HG02588 (cell line): ENCODE measurements at regions not wholly inside any gene's neighbourhood (a gene's known extent, or its start where the extent isn't known, plus 50 kb on each side); places are given as distances from the start of the nearest gene placed in this dataset.
"Not testable (repeated sequence)": the region's sequence is repeated elsewhere in the genome, so short reads cannot be mapped to it uniquely, and the experiment has no call there.

Experiments used
- ATAC-seq: cut with Tn5 transposase; IDR thresholded peaks from one replicate; pipeline ENCODE4 v1.9.1; 2021; ENCODE audit warnings: mild to moderate bottlenecking, moderate library complexity; ENCODE audit not compliant: unreplicated experiment

- no peak for ATAC-seq
Observed at GRCh38 chr2:180618570-180618969, 361.8 kb upstream of the UBE2E3 start.

GRCh38 chr2:180614776-180615175 is 365.6 kb upstream of the UBE2E3 start:
- no peak for ATAC-seq

DNA sequence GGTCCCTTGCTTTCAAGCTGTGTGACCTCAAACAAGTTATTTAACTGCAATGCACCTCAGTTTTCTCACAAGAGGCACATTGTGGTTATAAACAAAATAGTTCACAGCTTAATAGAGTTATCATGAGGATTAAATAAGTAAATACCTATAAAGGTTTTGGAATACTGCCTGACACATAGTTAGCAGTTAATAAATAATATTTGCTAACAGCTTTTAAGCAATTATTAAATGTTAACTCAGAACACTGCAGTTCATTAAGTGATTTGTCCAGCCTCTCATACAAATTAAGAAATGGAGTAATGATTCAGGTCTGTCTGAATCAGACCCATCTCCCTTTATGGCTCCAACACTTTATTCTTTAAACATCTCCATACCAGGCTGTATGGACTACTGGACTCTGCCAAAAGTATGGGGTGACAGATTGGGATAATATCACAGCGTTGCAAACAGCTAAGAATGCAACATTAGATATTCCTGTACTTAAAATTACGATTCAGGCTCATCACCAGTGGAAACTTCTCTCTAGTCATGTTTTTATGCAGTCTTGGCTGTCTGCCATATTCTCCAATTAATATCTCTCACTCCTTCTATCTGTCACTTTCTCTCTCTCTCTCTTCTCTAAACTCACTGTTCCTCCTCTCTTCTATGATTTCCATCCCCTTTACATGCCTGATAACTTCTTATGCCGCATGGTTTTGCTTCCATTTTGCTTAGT is 370.6 kb upstream of the UBE2E3 start:
- ATAC-seq, result no peak

DNA sequence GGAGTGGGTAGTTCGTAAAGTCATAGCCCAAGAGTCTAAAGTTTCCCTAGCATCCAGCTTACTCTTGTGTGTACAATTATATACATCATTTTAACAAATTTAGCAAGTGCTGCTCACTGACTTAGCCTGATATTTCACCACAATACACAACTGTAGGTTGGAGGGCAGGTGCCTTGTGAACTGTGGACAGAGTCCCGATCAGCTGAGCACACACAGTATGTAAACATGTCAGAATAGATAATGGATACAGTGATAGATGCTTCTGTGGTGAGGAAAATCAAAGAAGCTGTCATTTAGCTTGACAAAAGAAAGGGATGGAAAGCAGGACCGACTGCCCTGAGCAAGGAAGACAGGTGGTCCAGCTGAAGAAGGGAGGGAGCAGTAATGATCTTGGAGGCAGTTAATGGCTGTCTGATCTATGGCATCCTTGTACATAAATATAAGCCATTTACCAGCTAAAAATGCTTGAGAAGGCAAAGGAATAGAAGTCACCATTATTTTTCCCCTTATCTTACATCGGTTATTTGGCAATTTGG is 372.8 kb upstream of the UBE2E3 start:
- ATAC-seq, result no peak

DNA sequence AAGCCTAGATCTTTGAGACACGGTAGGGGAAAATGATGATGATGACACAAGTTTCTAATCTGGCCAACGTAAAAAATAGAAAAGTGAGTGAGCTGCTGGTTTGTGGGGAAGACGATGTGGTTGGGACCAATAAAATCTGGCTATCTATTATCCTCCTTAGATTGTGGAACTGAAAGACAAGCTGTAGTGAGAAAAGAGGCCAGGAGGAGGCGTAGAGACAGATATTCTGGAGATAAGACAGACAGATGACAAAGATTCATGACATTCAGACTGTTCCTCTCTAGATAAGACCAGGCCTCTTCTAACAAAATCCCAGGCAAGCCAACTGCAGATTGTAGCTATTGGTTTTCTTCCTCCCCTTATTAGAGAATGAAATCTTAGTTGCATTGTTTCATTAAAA is 376.3 kb upstream of the UBE2E3 start:
- no peak for ATAC-seq

DNA sequence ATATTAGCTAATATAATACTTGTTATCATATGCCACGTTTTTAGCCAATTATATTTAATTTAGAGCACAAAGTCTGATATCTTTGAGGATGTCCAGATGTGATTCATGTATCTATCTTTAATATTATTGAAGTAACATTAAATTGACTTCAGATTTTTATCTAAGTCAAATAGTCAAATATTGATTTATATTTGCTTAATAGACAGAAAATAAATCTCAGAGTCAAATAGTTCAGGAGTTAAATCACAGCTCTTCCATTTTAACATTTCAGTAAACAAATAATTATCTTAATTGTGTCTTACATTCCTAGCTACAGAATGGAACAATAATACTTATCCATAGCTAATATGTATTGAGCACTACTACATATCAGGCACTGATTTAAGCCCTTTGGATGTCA is 379.4 kb upstream of the UBE2E3 start:
- no peak for ATAC-seq

DNA sequence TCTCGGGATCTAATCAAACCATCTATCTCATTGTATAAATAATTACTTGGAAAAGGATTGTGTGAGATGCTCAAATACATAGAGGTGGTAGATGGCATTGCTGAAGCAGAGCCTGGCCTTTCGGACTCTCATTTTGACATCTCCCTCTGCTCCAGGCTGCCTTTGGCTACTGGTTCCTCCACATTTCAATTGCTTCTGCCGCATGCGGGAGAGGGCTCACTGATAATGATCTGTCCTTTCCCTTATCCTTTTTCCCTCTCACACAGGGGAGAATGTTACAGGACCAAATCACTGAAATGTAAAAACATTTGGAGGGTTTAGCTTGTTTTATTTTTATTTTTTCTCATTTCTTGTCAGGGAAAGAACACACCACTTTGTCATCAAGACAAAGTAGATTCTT is 380.6 kb upstream of the UBE2E3 start:
- no peak for ATAC-seq

DNA sequence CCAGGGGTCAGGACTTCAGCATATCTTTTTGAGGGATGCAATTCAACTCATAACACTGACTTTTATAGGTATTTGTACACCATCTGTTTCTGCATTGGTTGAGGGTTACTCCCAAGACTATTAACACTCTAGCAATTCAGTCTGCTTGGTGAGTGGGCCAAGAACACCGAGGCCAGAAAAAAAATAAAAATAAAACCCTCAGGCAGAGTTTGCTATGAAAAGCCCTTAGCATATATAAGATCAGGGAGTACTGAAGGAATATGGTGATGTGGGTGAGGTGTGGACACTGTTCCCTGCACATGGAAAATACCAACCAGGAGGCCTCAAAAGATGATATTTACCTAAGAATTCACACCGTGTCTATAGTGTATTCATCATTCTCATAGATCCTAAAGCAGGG is 383.2 kb upstream of the UBE2E3 start:
- ATAC-seq, result no peak

DNA sequence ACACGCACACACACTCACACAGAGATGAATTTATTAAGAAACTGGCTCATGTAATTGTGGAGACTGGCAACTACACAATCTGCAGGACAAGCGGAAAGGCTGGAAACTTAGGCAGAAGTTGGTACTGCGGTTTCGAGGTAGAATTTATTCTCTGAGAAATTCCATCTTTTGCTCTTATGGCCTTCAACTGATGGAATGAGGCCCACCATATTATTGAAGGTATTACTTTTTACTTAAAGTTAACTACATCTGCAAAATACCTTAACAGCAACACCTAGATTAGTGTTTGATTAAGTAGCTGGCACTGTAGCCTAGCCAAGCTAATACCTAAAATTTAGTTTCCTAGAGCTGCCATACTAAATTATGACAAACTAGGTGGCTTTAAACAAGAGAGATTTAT is 384.0 kb upstream of the UBE2E3 start:
- no peak for ATAC-seq

- no peak for ATAC-seq
Observed at GRCh38 chr2:180591947-180592346, 388.5 kb upstream of the UBE2E3 start.

DNA sequence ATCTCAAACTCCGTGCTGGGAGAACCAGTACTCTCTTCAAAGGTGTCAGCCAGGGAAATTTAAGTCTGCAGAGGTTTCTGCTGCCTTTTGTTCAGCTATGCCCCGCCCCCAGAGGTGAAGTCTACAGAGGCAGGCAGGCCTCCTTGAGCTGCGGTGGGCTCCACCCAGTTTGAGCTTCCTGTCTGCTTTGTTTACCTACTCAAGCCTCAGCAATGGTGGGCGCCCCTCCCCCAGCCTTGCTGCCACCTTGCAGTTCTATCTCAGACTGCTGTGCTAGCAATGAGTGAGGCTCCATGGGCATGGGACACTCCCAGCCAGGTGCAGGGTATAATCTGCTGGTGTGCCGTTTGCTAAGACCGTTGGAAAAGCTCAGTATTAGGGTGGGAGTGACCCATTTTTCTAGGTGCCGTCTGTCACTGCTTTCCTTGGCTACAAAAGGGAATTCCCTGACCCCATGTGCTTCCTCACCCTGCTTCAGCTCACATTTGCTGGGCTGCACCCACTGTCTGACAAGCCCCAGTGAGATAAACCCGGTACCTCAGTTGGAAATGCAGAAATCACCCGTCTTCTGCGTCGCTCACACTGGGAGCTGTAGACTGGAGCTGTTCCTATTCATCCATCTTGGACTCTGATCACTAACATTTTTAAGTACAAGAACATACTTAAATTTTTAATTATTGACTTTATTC is 389.2 kb upstream of the UBE2E3 start:
- ATAC-seq, result not testable (repeated sequence)

GRCh38 chr2:180583441-180584140 is 396.8 kb upstream of the UBE2E3 start:
- no peak for ATAC-seq

GRCh38 chr2:180579388-180579787 is 401.0 kb upstream of the UBE2E3 start:
- ATAC-seq, result no peak

GRCh38 chr2:180578441-180578840 is 402.0 kb upstream of the UBE2E3 start:
- ATAC-seq, result no peak

DNA sequence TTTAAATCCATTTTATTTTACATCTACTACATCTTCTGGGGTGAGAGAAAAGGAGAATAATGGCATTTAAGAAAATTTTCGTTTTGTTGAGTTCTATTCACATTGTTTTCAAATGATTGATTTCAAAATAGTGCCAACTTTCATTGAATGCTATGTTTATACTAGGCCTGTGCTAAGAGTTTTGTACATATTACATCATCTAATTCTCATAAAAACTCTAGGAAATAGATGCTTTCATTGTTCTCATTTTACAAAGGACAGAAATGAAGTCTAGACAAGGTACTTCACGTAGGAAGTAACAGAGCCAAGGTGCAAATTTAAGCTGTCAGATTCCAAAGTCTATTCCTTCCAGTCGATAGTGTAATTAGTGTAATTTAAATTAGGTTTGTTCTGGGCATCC is 402.8 kb upstream of the UBE2E3 start:
- ATAC-seq, result no peak

DNA sequence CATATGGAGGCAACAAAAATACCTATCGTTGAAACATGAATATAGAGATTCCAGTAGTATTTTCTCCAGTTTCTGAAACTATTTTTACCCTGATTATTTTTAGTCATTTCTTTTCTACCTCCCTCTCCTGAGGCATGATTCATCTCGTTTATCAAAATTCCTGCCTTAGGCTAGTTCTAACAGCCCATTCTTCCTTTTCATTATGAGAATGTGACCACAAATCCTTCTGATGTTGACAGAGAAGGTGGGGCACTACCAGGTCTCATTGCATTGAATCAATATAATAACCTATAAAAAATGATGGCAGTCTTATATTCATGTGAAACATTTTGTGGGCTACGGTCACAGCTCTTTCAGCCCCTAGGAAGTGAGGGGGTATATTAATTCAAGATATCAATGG is 406.5 kb upstream of the UBE2E3 start:
- no peak for ATAC-seq

DNA sequence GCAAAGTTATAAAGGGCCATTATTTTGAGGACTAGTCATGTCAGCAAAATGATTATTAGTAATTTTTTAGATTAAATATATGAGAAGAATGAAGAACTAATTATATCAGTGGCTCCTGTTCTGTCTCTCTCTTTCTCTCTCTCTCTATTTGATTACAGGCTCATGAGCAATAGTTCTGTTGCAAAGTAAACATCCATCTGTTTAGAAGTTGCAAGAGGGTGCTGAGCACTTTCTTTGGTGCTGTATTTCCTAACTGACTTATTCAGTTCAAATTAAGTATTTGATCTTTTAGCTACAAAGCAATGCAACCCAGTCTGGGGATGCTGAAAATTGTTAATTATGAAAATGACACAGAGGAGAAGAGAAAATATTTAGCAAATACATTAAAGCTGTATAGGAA is 408.1 kb upstream of the UBE2E3 start:
- no peak for ATAC-seq

DNA sequence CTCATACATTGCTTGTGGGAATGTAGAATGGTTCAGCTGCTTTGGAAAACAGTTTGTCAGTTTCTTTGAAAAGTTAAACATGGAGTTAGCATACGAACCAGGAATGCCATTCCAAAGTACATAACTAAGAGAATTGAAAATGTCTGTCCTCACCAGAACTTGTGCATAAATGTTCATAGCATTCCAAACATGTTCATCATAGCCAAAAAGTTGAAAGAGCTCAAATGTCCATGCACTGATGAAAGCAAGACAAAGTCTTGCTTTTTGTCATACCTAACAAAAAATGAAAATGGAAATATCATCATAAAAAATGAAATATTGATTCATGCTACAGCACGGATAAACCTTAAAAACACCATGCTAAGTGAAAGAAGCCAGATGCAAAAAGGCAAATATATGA is 408.8 kb upstream of the UBE2E3 start:
- no peak for ATAC-seq

- no peak for ATAC-seq
Observed at GRCh38 chr2:180570864-180571263, 409.5 kb upstream of the UBE2E3 start.

- ATAC-seq, result no peak
Observed at GRCh38 chr2:180564051-180564450, 416.4 kb upstream of the UBE2E3 start.

DNA sequence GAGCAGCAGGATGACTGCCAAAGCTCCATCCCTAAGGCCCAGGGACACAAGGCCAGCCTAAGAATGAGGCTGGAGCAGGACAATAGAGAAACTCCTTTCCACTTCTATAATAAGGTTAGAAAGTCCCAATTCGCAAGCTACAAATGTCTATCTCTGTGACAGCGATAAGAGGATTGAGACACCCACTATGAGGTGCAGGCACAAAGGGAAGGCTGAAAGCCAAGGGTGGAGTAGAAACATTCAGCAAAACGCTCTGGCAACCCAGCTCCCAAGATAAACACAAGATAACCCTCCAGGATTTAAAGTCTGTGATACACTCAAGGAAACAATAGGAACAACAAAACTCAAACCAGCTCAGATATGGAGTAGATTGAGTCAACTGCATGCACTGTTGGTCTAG is 418.0 kb upstream of the UBE2E3 start:
- ATAC-seq, result no peak

- ATAC-seq, result no peak
Observed at GRCh38 chr2:180559771-180560170, 420.6 kb upstream of the UBE2E3 start.
